WTC11 (cell line): ENCODE measurements at regions not wholly inside any gene's neighbourhood (a gene's known extent, or its start where the extent isn't known, plus 50 kb on each side); places are given as distances from the start of the nearest gene placed in this dataset.

Source experiments
- CREB1 ChIP-seq: sonication (generic); formaldehyde crosslinking; IDR thresholded peaks from 2 replicates; pipeline ENCODE4 v1.8.0; 2023; ENCODE audit warnings: mild to moderate bottlenecking, missing genetic modification reagents
- ETV6 ChIP-seq: sonication (generic); formaldehyde crosslinking; IDR thresholded peaks from 2 replicates; pipeline ENCODE4 v1.8.1; 2022; ENCODE audit warnings: mild to moderate bottlenecking, missing genetic modification reagents
- NFE2L1 ChIP-seq: sonication (generic); formaldehyde crosslinking; IDR thresholded peaks from 2 replicates; pipeline ENCODE4 v1.8.1; 2023; ENCODE audit warnings: missing genetic modification reagents
- SMAD3 ChIP-seq: sonication (generic); formaldehyde crosslinking; IDR thresholded peaks from 2 replicates; pipeline ENCODE4 v1.8.0; 2022; ENCODE audit warnings: missing genetic modification reagents, mild to moderate bottlenecking, borderline replicate concordance
- TF ChIP-seq, protein P1 (sequence below): sonication (generic); formaldehyde crosslinking; IDR thresholded peaks from 2 replicates; pipeline ENCODE4 v1.8.1; 2022; ENCODE audit warnings: low read depth, missing genetic modification reagents, borderline replicate concordance
- TF ChIP-seq, protein P2 (sequence below): fragments of 200-600 bp; IDR thresholded peaks from 2 replicates; pipeline ENCODE4 v1.8.0; 2022; ENCODE audit warnings: antibody characterized with exemption
- TF ChIP-seq, protein P3 (sequence below): sonication (generic); formaldehyde crosslinking; IDR thresholded peaks from 2 replicates; pipeline ENCODE4 v1.8.0; 2022; ENCODE audit warnings: mild to moderate bottlenecking, missing genetic modification reagents
- TF ChIP-seq, protein P4 (sequence below): sonication (generic); formaldehyde crosslinking; IDR thresholded peaks from 2 replicates; pipeline ENCODE4 v1.8.0; 2022; ENCODE audit warnings: missing genetic modification reagents
- TF ChIP-seq, protein P5 (sequence below): sonication (generic); formaldehyde crosslinking; IDR thresholded peaks from 2 replicates; pipeline ENCODE4 v1.8.1; 2022; ENCODE audit warnings: low read depth, mild to moderate bottlenecking, moderate library complexity, missing genetic modification reagents, borderline replicate concordance

DNA sequence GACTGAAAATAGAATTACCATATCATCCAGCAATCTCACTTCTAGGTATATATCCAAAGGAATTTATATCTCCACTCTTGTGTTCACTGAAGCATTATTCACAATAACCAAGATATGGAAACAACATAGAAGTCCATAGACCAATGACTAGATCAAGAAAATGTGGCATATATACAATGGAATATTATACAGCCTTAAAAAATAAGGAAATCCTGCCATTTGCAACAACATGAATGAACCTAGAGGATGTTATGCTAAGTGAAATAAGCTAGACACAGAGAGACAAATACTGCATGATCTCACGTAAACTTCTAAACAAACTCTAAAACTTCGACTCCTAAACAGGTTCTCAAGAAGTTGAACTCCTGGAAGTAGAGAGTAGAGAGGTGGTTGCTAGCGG lies 254.5 kb downstream of the SKIDA1 start:
- TF ChIP-seq, protein P1, sequence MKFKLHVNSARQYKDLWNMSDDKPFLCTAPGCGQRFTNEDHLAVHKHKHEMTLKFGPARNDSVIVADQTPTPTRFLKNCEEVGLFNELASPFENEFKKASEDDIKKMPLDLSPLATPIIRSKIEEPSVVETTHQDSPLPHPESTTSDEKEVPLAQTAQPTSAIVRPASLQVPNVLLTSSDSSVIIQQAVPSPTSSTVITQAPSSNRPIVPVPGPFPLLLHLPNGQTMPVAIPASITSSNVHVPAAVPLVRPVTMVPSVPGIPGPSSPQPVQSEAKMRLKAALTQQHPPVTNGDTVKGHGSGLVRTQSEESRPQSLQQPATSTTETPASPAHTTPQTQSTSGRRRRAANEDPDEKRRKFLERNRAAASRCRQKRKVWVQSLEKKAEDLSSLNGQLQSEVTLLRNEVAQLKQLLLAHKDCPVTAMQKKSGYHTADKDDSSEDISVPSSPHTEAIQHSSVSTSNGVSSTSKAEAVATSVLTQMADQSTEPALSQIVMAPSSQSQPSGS (CRISPR knock-in tag), result no peak
- TF ChIP-seq, protein P2, sequence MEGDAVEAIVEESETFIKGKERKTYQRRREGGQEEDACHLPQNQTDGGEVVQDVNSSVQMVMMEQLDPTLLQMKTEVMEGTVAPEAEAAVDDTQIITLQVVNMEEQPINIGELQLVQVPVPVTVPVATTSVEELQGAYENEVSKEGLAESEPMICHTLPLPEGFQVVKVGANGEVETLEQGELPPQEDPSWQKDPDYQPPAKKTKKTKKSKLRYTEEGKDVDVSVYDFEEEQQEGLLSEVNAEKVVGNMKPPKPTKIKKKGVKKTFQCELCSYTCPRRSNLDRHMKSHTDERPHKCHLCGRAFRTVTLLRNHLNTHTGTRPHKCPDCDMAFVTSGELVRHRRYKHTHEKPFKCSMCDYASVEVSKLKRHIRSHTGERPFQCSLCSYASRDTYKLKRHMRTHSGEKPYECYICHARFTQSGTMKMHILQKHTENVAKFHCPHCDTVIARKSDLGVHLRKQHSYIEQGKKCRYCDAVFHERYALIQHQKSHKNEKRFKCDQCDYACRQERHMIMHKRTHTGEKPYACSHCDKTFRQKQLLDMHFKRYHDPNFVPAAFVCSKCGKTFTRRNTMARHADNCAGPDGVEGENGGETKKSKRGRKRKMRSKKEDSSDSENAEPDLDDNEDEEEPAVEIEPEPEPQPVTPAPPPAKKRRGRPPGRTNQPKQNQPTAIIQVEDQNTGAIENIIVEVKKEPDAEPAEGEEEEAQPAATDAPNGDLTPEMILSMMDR, result no peak
- no peak for TF ChIP-seq NFE2L1 (CRISPR knock-in tag)
- TF ChIP-seq CREB1 (CRISPR knock-in tag), result no peak
- TF ChIP-seq, protein P3, sequence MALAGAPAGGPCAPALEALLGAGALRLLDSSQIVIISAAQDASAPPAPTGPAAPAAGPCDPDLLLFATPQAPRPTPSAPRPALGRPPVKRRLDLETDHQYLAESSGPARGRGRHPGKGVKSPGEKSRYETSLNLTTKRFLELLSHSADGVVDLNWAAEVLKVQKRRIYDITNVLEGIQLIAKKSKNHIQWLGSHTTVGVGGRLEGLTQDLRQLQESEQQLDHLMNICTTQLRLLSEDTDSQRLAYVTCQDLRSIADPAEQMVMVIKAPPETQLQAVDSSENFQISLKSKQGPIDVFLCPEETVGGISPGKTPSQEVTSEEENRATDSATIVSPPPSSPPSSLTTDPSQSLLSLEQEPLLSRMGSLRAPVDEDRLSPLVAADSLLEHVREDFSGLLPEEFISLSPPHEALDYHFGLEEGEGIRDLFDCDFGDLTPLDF (CRISPR knock-in tag), result no peak
- no peak for TF ChIP-seq ETV6 (CRISPR knock-in tag)
- TF ChIP-seq, protein P4, sequence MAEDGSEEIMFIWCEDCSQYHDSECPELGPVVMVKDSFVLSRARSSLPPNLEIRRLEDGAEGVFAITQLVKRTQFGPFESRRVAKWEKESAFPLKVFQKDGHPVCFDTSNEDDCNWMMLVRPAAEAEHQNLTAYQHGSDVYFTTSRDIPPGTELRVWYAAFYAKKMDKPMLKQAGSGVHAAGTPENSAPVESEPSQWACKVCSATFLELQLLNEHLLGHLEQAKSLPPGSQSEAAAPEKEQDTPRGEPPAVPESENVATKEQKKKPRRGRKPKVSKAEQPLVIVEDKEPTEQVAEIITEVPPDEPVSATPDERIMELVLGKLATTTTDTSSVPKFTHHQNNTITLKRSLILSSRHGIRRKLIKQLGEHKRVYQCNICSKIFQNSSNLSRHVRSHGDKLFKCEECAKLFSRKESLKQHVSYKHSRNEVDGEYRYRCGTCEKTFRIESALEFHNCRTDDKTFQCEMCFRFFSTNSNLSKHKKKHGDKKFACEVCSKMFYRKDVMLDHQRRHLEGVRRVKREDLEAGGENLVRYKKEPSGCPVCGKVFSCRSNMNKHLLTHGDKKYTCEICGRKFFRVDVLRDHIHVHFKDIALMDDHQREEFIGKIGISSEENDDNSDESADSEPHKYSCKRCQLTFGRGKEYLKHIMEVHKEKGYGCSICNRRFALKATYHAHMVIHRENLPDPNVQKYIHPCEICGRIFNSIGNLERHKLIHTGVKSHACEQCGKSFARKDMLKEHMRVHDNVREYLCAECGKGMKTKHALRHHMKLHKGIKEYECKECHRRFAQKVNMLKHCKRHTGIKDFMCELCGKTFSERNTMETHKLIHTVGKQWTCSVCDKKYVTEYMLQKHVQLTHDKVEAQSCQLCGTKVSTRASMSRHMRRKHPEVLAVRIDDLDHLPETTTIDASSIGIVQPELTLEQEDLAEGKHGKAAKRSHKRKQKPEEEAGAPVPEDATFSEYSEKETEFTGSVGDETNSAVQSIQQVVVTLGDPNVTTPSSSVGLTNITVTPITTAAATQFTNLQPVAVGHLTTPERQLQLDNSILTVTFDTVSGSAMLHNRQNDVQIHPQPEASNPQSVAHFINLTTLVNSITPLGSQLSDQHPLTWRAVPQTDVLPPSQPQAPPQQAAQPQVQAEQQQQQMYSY (CRISPR knock-in tag), result no peak
- TF ChIP-seq, protein P5, sequence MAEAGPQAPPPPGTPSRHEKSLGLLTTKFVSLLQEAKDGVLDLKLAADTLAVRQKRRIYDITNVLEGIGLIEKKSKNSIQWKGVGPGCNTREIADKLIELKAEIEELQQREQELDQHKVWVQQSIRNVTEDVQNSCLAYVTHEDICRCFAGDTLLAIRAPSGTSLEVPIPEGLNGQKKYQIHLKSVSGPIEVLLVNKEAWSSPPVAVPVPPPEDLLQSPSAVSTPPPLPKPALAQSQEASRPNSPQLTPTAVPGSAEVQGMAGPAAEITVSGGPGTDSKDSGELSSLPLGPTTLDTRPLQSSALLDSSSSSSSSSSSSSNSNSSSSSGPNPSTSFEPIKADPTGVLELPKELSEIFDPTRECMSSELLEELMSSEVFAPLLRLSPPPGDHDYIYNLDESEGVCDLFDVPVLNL (CRISPR knock-in tag), result no peak
- no peak for TF ChIP-seq SMAD3 (CRISPR knock-in tag)
